Sigmoid colon (tissue), 4 donors: ENCODE measurements at regions not wholly inside any gene's neighbourhood (a gene's known extent, or its start where the extent isn't known, plus 50 kb on each side); places are given as distances from the start of the nearest gene placed in this dataset.

Source experiments
- CTCF ChIP-seq, 4 experiments: fragments of 450-650 bp in 3 of 4; fragments of 200-600 bp in 1 of 4; IDR thresholded peaks; one replicate each; pipeline ENCODE4 v1.5.1; 2016 to 2019; ENCODE audit warnings: antibody characterized with exemption in 4 of 4, mild to moderate bottlenecking in 3 of 4, moderate library complexity in 2 of 4
- EP300 ChIP-seq, 4 donors: sonication (generic); formaldehyde crosslinking; IDR thresholded peaks; one replicate each; pipeline ENCODE4 v1.6.1; 2017; ENCODE audit warnings: antibody characterized with exemption in 4 of 4
- POLR2A ChIP-seq, 2 donors: fragments of 450-650 bp; IDR thresholded peaks; one replicate each; pipeline ENCODE4 v1.6.1; 2016; ENCODE audit warnings: antibody characterized with exemption in 2 of 2, mild to moderate bottlenecking in 2 of 2, moderate library complexity in 2 of 2
- POLR2AphosphoS5 ChIP-seq, 4 donors: sonication (generic); formaldehyde crosslinking; IDR thresholded peaks; one replicate each; pipeline ENCODE4 v1.6.1; 2017; ENCODE audit warnings: antibody characterized with exemption in 4 of 4

- TF ChIP-seq EP300 (IDR thresholded peaks at IDR 0.05) (no peak), POLR2AphosphoS5 (IDR thresholded peaks at IDR 0.05) (no peak), CTCF (IDR thresholded peaks at IDR 0.05) (no peak), POLR2A (IDR thresholded peaks at IDR 0.05) (no peak)
Observed at GRCh38 chr3:61505197-61505596, 56.2 kb upstream of the PTPRG start.
